GM12873 (cell line): ENCODE measurements at regions not wholly inside any gene's neighbourhood (a gene's known extent, or its start where the extent isn't known, plus 50 kb on each side); places are given as distances from the start of the nearest gene placed in this dataset.

ENCODE experiments used
- TF ChIP-seq, protein P1 (sequence below): IDR thresholded peaks from 2 replicates; pipeline ENCODE4 v1.5.1; 2012; ENCODE audit warnings: low read depth, mild to moderate bottlenecking, moderate library complexity, low read length, control low read depth; ENCODE audit not compliant: insufficient read depth; ENCODE audit errors: missing control alignments

GRCh38 chr15:95295896-95296625 lies 1034.4 kb upstream of the NR2F2 start:
- TF ChIP-seq, protein P1, sequence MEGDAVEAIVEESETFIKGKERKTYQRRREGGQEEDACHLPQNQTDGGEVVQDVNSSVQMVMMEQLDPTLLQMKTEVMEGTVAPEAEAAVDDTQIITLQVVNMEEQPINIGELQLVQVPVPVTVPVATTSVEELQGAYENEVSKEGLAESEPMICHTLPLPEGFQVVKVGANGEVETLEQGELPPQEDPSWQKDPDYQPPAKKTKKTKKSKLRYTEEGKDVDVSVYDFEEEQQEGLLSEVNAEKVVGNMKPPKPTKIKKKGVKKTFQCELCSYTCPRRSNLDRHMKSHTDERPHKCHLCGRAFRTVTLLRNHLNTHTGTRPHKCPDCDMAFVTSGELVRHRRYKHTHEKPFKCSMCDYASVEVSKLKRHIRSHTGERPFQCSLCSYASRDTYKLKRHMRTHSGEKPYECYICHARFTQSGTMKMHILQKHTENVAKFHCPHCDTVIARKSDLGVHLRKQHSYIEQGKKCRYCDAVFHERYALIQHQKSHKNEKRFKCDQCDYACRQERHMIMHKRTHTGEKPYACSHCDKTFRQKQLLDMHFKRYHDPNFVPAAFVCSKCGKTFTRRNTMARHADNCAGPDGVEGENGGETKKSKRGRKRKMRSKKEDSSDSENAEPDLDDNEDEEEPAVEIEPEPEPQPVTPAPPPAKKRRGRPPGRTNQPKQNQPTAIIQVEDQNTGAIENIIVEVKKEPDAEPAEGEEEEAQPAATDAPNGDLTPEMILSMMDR, result no peak

- TF ChIP-seq, protein P1, result no peak
These were observed 1033.9 kb upstream of the NR2F2 start for GRCh38 chr15:95296643-95297042.

DNA sequence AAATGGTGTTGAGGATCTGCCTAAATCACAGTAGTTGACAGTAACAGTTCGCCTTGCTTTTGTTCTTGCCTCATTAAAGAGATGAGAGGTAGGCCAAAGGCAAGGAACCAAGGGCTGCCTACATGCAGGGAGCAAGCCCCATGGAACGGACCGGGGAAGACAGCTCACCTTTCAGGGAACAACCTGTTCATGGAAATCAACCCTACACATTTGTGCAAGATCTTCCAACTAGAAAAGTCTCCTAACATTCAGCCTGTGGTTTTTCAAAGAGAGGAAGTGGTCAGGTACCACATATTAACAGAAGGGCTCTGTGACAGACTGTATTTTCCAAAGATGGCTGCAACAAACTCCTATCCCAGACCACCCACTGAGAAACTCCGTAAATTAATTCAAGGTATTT lies 1031.8 kb upstream of the NR2F2 start:
- TF ChIP-seq, protein P1, result no peak

GRCh38 chr15:95300958-95301357 lies 1029.5 kb upstream of the NR2F2 start:
- TF ChIP-seq, protein P1, result no peak

DNA sequence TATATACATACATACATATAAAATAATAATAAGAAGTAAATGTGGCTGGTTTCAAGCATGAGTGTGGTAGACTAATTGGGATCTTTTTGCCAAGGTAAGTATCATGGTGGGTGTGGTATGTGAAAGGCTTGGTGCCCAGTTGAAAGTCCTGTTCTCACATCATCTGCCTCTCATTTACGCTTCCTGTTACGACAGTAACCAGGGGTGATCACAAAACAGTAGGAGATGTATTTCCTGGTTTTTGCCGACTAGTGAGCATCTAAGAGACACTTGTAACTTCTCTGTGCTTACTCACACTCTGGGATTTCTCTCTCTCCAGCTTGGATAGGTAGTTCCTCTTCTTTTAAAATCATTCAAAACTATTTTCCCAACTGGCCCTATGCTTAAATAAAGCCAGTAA lies 1028.3 kb upstream of the NR2F2 start:
- TF ChIP-seq, protein P1, result no peak

- TF ChIP-seq, protein P1, result no peak
These were observed 1027.7 kb upstream of the NR2F2 start for GRCh38 chr15:95302809-95303208.

DNA sequence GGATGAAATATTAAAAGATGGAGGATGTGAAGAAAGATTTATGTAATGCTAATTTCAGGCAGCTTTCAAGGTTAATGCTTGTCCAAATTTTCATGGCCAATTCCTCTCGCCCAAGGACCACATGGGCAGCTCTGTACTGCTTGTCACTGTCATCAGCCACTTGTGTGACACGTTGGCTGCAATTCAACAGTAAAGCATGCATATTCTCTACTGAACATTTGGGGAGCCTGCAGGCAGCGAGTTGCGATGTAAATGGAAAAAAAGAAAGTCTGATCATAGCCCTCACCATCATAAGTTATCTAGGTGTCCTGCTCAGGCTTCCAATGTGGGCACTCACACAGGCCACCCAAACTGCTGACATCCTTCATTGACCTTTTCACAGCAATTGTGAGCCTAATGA lies 1026.8 kb upstream of the NR2F2 start:
- TF ChIP-seq, protein P1, result no peak
